Right renal pelvis (tissue), 4 donors: ENCODE measurements at regions not wholly inside any gene's neighbourhood (a gene's known extent, or its start where the extent isn't known, plus 50 kb on each side); places are given as distances from the start of the nearest gene placed in this dataset.

Source experiments
- DNase-seq, 4 donors: peaks; one replicate each; pipeline ENCODE4 v3.0.0-alpha.2; 2013; ENCODE audit warnings: low read depth in 4 of 4, low spot score in 3 of 4, missing footprints in 1 of 4

DNA sequence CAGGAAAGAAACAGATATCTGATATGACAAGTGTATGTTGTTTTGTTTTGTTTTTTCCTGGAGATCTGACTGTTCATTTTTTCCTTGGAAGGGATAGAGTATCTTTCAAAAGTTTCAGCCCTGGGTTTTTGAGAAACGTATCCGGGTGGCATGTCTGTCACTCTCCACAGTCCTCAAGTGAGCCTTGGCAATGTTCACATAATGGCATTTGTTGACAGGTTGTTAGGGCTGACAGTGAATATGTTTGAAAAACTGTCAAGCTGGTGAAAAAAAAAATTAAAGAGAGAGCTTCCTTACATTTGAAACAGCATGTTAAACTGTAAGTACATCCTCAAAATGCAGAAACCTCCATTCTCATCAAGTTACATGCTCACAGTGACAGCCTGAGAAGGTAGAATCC, 113.0 kb upstream of the DYNLRB2 start:
- no peak for DNase-seq

- DNase-seq: no peak
Observed at GRCh38 chr16:80418517-80419355, 122.1 kb upstream of the DYNLRB2 start.

- DNase-seq: no peak
Observed at GRCh38 chr16:80417706-80418271, 123.0 kb upstream of the DYNLRB2 start.

- no peak for DNase-seq
Observed at GRCh38 chr16:80408014-80408413, 132.8 kb upstream of the DYNLRB2 start.

DNA sequence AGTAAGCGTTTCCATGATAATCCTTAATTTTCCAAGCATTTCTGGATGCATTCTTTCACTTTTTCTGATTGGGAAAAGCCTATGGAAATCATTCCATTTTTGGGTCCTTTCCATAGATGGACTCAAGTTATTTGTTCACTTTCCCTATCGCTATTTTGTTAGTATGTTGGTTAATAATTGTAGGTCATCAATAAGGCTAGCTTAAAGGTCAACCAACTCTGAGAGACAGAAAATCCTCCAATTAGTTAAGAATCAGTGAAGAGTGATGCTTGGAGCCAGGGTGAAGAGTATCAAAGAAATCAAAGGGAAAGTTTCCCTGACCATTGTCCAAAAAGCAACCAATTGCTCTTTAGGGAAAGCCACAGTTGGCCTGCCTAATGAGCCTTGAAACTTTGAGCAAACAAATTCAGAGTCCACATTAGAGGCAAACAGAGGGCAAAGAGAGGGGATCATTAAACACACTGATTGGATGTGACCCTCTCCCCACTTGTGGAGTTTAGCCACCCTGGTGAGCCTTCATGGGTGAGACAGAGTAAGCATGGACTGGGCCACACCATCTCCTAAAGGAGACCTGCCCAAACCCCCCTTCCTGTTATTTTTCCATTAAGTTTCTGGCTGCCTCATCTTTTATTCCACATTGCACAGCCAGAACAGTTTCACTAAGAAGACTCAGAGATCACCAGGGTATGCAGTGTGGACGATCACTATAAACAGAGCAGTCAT, 133.4 kb upstream of the DYNLRB2 start:
- peak in 1 of 4 donors; percentile 68 for DNase-seq

DNA sequence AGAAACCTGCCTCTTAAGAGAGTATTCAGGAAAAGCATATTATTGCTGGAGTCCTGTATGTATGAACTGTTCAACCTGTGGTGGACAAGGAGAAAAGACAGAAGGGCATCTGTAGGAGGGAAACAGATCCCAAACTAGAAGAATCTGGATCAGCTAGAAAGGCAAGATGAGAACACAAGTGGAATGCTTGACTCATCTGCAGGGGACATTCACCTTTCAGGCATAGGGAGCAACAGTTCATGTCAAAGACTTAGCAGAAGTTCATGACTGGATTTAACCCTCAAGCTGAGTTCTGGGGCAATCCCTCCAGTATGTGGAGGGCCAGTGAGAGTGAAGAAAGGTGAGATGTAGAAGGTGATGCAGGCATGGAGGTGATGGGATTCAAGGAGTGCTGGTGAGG, 135.9 kb upstream of the DYNLRB2 start:
- DNase-seq: no peak

DNA sequence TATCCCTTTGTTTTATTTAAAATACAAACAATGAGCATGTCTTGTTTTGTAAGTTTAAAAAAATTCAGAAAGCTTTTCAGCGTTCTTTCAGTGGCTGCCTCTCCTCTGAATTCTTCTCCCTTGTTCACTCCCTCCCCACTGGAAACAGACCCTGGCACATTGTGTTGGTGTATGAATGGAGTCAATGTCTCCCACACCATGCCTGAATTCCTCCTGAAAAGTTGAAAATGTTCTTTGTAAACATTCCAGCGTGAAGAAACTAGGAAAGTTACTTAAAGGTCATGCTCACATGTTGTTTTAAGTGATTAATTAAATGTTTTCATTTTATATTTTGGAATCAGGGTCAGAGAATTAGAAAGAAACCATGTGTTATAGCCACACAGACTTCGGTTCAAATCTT, 136.9 kb upstream of the DYNLRB2 start:
- DNase-seq: no peak

DNA sequence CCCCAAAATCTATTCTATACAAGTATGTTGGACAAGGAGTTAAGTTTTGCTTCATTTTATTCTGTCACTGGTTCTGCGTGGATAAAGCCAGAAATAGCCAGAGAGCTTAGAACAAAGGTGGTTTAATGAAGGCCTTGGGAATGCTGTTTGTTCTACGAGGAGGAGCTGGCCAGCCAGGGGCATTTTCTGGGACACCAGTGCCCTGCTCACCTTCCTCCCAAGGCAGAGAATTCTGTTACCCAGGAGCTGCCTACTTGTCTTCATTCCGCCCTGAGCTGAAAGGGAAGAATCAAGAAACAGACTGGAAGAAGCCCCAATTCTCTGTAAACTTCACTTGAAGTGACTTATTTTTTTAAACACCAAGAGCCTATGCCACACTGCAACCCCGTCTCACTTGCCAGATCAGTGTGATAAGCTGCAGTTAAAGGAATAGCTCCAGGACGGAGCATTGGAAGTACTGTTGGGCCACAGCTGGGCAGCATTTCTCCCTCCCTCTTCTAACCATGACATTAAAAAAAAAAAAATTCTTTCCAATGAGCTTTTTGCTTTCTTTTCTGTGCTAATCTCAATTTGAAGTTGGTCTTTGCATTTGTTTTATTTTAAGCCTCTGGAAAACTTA, 149.8 kb upstream of the DYNLRB2 start:
- DNase-seq: no peak

DNA sequence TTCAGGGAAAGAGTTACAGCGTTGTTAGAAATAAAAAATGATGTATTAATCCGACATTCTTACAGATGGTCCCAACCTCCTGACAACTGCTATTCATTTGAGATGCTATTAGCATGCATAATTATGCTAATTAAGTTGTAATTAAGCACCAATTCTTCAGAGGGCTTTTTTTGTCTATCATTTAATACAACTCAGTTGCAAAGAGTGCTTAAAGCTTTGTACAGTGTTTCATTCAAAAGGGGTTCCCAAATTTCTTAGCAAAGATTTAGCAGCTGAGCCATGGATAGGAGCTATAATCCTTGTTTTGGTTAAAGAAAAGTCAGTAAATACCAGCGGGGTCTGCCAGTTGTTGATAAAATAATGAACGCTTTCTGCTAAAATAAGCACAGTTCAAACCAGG, 150.7 kb upstream of the DYNLRB2 start:
- DNase-seq: no peak

DNA sequence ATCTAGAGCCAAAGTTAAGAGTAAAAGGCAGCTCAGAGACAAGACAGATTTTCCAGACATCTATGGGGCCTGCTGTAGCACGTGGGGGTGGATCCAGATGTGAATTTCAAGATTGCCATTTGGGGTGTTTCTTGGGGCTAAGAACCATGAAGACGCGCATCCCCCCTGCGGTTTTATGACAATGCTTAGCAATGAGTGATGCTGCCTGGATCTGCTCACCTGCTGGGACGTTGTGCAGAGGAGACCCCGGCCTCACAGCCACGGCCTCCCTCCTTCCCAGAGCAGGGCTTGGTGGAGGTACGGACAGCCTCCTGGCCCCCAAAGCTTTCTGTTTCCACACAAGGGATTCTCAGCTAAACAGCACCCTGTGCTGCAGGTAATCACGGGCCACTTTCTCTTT, 151.5 kb upstream of the DYNLRB2 start:
- no peak for DNase-seq

DNA sequence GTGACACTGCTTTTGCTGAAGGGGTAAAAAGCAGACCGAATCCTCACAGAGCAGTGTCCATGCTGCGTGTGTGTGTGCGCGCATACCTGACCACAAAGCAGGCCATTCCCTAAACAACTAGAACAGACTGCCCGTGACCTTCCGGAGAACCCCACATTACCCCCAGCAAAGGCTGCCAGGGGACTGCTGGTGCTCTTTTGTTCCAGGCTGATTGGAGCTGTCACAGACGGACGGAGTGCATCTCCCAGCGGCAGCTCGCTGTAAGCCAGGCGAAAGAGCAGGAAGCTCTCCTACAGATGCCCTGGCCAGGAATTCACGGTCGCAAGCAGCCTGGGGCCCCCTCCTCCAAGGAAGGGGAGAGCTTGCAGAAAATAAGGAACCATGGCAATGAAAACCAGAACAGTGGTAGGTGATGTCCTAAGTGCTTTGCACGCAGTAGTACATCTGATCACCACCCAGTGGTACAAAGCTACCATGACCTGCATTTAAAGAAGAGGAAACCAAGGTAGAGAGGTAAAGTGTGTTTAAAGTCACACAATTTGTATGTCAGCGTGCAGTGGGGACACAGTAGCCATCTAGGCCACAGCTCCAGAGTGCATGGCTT, 153.4 kb upstream of the DYNLRB2 start:
- DNase-seq: no peak

GRCh38 chr16:80384862-80385261, 155.9 kb upstream of the DYNLRB2 start:
- DNase-seq: no peak

DNA sequence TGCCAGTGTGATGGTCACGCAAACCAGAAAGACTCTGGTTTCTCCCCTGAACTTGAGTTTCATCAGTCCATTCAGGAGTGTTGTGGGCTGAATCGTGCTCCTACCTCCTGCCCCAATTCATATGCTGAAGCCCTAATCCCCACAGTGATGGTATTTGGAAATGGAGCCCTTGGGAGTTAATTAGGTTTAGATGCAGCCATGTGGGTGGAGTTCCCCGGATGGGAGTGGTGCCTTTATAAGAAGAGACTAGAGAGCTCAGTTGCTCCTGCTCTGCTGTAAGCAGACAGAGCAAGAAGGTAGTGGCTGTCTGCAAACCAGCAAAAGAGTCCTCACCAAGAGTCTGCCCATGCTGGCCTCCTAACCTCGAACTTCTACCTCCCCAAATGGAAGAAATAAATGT, 160.3 kb upstream of the DYNLRB2 start:
- DNase-seq: no peak

DNA sequence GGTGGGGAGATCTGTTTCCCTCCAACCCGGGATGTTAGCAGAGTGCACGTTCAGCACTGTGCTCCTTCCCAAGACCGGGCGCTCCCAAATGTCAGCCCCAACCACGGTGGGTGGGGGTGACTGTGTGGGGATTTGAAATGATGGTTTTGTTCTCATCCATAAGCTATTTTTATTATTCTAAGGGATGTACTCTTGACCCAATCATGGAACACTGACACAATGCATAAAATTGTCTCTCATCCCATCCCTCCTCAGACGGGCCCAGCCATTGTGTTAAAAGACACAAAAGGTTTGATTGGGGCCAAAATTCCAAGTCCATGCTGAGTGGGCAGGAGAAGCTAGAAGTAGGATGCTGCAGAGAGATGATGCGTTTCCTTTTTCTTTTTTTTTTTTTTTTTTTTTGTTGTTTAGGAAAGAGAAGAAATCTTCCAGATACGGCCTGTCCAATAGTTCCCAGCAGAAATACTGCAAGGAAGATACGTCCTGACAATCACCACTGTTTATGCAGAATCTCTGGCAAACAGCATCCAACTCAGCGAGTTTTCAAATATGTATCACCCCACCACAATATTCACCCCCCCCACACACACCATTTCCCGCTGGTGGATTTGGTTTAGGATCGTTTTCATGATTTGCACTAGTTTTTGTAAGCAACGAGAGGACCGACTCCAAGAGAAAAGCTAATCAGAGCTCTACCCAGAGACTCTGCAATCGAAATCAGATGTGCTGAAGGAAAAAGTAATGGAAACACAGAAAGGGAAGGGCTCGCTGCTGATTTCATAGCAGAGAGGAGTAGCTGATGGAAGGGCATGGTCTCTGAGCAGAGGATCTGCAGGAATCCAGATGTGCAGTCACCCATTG, 163.5 kb upstream of the DYNLRB2 start:
- DNase-seq: no peak

DNA sequence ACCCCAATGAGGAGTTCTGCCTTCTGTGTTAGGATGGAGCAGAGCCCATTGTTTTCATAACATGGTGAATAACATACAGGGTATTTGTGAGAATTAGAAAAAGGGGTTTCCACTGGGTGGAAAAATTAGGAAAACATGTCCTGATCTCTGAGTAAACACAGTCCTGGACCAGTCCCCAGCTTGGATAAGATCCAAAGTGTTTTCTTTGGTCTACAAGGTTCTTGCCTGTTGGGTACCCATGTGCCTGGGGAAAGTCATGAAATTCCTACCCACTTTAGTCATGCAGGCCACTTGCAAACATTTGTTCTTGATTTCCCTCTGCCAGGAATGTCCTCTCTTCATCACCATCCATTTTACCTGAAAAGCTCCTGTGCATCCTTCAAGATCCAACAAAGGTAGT, 164.8 kb upstream of the DYNLRB2 start:
- no peak for DNase-seq

DNA sequence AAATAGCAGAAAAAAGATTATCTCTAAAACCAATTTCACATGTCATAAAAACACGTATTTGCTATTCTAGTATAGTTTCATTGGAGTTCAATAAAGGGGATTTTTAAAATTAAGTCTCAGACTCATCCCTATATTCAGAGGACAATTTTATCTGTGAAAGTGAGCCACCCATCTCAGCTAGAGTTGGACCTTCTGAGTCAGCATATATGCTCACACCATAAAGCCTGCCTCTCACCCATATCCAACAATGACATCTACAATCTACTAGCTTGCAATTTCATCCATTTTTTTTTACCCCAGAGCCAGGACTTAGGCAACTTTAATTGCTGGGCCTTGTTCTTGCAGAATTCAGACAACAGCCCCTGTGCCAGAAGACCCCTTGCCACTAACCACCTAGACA, 165.3 kb upstream of the DYNLRB2 start:
- no peak for DNase-seq

DNA sequence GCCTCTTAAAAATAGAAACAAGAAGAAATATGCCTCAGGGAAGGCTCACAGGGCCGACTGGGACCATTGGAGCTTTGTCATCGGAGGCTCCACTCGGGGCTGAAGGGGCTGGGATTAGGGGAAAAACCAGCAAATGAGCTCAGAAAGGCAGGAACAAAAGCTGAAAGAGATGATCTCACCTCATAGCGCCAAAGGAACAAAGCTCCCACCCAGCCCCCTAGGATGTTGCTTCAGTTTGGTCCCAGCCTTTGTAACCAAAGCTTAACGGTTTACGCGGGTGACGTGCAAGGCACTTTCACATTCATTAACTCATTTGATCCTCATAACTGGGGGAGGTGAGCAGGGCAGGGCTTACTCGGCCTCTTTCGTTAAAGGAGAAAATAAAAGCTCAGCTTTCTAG, 168.5 kb upstream of the DYNLRB2 start:
- no peak for DNase-seq

GRCh38 chr16:80369138-80369958, 171.4 kb upstream of the DYNLRB2 start:
- peak in 3 of 4 donors; percentile 36 to 51 (median 39) for DNase-seq

GRCh38 chr16:80367037-80367658, 173.6 kb upstream of the DYNLRB2 start:
- DNase-seq: no peak
